HFF-Myc (cell line): ENCODE measurements at regions not wholly inside any gene's neighbourhood (a gene's known extent, or its start where the extent isn't known, plus 50 kb on each side); places are given as distances from the start of the nearest gene placed in this dataset.
"Not testable (repeated sequence)": the region's sequence is repeated elsewhere in the genome, so short reads cannot be mapped to it uniquely, and the experiment has no call there.

Experiments used
- DNase-seq: peaks from one replicate; pipeline ENCODE4 v3.0.0-alpha.2; 2011; ENCODE audit warnings: low read depth; ENCODE audit errors: extremely low read depth
- H3K4me3 ChIP-seq: replicated peaks from 2 replicates; pipeline ENCODE4 v1.5.1; 2011; ENCODE audit warnings: low read depth, mild to moderate bottlenecking, control low read depth, low read length
- CTCF ChIP-seq: IDR thresholded peaks from 2 replicates; pipeline ENCODE4 v1.5.1; 2012; ENCODE audit warnings: mild to moderate bottlenecking, low read depth, low read length, control low read depth; ENCODE audit errors: missing control alignments

- no peak for DNase-seq
- H3K4me3 ChIP-seq, result no peak overlapping the region
- no peak for TF ChIP-seq CTCF
Measured at GRCh38 chr2:109721135-109721534, 73.0 kb upstream of the RGPD5 start.

GRCh38 chr2:109721626-109722025 lies 72.5 kb upstream of the RGPD5 start:
- no peak for DNase-seq
- no peak overlapping the region for H3K4me3 ChIP-seq
- TF ChIP-seq CTCF, result no peak

- H3K4me3 ChIP-seq, result no peak overlapping the region
- TF ChIP-seq CTCF, result no peak
- DNase-seq, result no peak
Measured at GRCh38 chr2:109722026-109722425, 72.1 kb upstream of the RGPD5 start.

- DNase-seq, result not testable (repeated sequence)
Measured at GRCh38 chr2:109722640-109723039, 71.5 kb upstream of the RGPD5 start.

GRCh38 chr2:109723153-109723552 lies 71.0 kb upstream of the RGPD5 start:
- not testable (repeated sequence) for H3K4me3 ChIP-seq, DNase-seq

More at GRCh38 chr2:109722640-109723039, 71.5 kb upstream of the RGPD5 start:
- H3K4me3 ChIP-seq, result not testable (repeated sequence)

GRCh38 chr2:109724533-109725460 lies 69.3 kb upstream of the RGPD5 start:
- no peak overlapping the region for H3K4me3 ChIP-seq
- DNase-seq, result no peak
- no peak for TF ChIP-seq CTCF

- no peak for TF ChIP-seq CTCF
- no peak for DNase-seq
- no peak overlapping the region for H3K4me3 ChIP-seq
Measured at GRCh38 chr2:109726379-109727270, 67.5 kb upstream of the RGPD5 start.
